ENCODE measurements at regions not wholly inside any gene's neighbourhood (a gene's known extent, or its start where the extent isn't known, plus 50 kb on each side); places are given as distances from the start of the nearest gene placed in this dataset.

DNA sequence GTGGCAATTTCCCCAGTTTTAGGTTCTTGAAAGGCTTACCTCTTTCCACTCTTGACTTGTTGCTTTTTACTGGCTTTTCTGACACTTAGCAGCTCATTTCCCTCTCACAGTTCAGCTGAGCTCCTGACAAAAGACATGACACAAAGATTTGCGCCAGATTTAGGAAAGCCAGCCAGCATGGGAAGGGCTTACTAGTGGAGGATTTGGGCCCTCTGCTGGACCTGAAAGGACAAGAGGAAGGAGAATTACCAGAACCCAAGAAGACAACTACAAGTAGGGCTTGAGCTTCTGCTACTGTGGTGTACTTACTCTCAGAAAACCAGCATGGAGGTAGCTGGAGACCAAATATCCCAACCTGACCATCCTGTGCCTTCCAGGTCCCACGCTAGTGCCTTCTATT is 784.5 kb downstream of the BRINP3 start:
- TF ChIP-seq RAD21 (IDR thresholded peaks at IDR 0.05) (no peak), FOXA1 (IDR thresholded peaks at IDR 0.05) (no peak), TAF1 (conservative IDR thresholded peaks at IDR 0.05) (no peak), GABPA (IDR thresholded peaks at IDR 0.05 in 1 of 2, conservative IDR thresholded peaks at IDR 0.05 in 1 of 2) (no peak)
- TF ChIP-seq, protein P1, sequence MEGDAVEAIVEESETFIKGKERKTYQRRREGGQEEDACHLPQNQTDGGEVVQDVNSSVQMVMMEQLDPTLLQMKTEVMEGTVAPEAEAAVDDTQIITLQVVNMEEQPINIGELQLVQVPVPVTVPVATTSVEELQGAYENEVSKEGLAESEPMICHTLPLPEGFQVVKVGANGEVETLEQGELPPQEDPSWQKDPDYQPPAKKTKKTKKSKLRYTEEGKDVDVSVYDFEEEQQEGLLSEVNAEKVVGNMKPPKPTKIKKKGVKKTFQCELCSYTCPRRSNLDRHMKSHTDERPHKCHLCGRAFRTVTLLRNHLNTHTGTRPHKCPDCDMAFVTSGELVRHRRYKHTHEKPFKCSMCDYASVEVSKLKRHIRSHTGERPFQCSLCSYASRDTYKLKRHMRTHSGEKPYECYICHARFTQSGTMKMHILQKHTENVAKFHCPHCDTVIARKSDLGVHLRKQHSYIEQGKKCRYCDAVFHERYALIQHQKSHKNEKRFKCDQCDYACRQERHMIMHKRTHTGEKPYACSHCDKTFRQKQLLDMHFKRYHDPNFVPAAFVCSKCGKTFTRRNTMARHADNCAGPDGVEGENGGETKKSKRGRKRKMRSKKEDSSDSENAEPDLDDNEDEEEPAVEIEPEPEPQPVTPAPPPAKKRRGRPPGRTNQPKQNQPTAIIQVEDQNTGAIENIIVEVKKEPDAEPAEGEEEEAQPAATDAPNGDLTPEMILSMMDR (IDR thresholded peaks at IDR 0.05; ENCODE audit: low read depth, low read length, missing input control): no peak
- TF ChIP-seq, protein P2, sequence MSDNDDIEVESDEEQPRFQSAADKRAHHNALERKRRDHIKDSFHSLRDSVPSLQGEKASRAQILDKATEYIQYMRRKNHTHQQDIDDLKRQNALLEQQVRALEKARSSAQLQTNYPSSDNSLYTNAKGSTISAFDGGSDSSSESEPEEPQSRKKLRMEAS (IDR thresholded peaks at IDR 0.05): no peak
- TF ChIP-seq, protein P3, sequence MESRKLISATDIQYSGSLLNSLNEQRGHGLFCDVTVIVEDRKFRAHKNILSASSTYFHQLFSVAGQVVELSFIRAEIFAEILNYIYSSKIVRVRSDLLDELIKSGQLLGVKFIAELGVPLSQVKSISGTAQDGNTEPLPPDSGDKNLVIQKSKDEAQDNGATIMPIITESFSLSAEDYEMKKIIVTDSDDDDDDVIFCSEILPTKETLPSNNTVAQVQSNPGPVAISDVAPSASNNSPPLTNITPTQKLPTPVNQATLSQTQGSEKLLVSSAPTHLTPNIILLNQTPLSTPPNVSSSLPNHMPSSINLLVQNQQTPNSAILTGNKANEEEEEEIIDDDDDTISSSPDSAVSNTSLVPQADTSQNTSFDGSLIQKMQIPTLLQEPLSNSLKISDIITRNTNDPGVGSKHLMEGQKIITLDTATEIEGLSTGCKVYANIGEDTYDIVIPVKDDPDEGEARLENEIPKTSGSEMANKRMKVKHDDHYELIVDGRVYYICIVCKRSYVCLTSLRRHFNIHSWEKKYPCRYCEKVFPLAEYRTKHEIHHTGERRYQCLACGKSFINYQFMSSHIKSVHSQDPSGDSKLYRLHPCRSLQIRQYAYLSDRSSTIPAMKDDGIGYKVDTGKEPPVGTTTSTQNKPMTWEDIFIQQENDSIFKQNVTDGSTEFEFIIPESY (IDR thresholded peaks at IDR 0.05): no peak

All from liver (tissue), 3 donors.